Parathyroid adenoma (tissue), 2 donors: ENCODE measurements at regions not wholly inside any gene's neighbourhood (a gene's known extent, or its start where the extent isn't known, plus 50 kb on each side); places are given as distances from the start of the nearest gene placed in this dataset.

Experiments
- H2AFZ ChIP-seq: fragments of 300-600 bp; sonication (generic); one replicate; pipeline ENCODE4 v1.7.0; 2017; ENCODE audit warnings: antibody characterized with exemption, mild to moderate bottlenecking
- H3K27ac ChIP-seq: fragments of 300-600 bp; sonication (generic); one replicate; pipeline ENCODE4 v1.7.0; 2017
- H3K27me3 ChIP-seq: fragments of 300-600 bp; sonication (generic); one replicate; pipeline ENCODE4 v1.7.0; 2017; ENCODE audit warnings: low read length; ENCODE audit not compliant: control insufficient read depth, insufficient read depth
- H3K36me3 ChIP-seq: fragments of 300-600 bp; sonication (generic); one replicate; pipeline ENCODE4 v1.7.0; 2017; ENCODE audit warnings: low read length; ENCODE audit not compliant: control insufficient read depth, insufficient read depth
- H3K4me1 ChIP-seq: fragments of 300-600 bp; sonication (generic); one replicate; pipeline ENCODE4 v1.7.0; 2017; ENCODE audit warnings: control low read depth
- H3K4me2 ChIP-seq: fragments of 300-600 bp; sonication (generic); one replicate; pipeline ENCODE4 v1.7.0; 2017; ENCODE audit warnings: low read length
- H3K4me3 ChIP-seq: fragments of 300-600 bp; sonication (generic); one replicate; pipeline ENCODE4 v1.7.0; 2017; ENCODE audit warnings: low read depth, low read length
- H3K79me2 ChIP-seq: fragments of 300-600 bp; sonication (generic); one replicate; pipeline ENCODE4 v1.7.0; 2017; ENCODE audit warnings: control low read depth
- H3K9ac ChIP-seq: fragments of 300-600 bp; sonication (generic); one replicate; pipeline ENCODE4 v1.7.0; 2017; ENCODE audit warnings: mild to moderate bottlenecking
- H3K9me3 ChIP-seq: fragments of 300-600 bp; sonication (generic); one replicate; pipeline ENCODE4 v1.7.0; 2017; ENCODE audit warnings: low read length; ENCODE audit not compliant: control insufficient read depth
- CTCF ChIP-seq: fragments of 300-600 bp; sonication (generic); IDR thresholded peaks from one replicate; pipeline ENCODE4 v1.7.0; 2017; ENCODE audit warnings: antibody characterized with exemption, mild to moderate bottlenecking
- donor health status: primary hyperparathyroidism.

GRCh38 chr7:138313829-138314178 lies 146.3 kb upstream of the TRIM24 start:
- Histone ChIP-seq H3K27me3 (no peaks in the 10 kb centered on the region), H3K9me3 (no peaks in the 10 kb centered on the region), H3K4me3 (no peak overlapping the region), H3K27ac (no peak overlapping the region), H3K36me3 (no peaks in the 10 kb centered on the region), H3K4me2 (no peak overlapping the region), H3K4me1 (no peaks in the 10 kb centered on the region), H3K9ac (no peak overlapping the region), H2AFZ (no peak overlapping the region), H3K79me2 (no peaks in the 10 kb centered on the region)
- no peak for TF ChIP-seq CTCF

- Histone ChIP-seq H3K4me2 (no peak overlapping the region), H3K4me1 (no peaks in the 10 kb centered on the region), H3K27ac (no peak overlapping the region), H3K4me3 (no peak overlapping the region), H3K27me3 (no peaks in the 10 kb centered on the region), H3K79me2 (no peaks in the 10 kb centered on the region), H3K9me3 (no peaks in the 10 kb centered on the region), H3K36me3 (no peaks in the 10 kb centered on the region), H3K9ac (no peak overlapping the region), H2AFZ (no peak overlapping the region)
- TF ChIP-seq CTCF, result no peak
These were observed 143.5 kb upstream of the TRIM24 start for GRCh38 chr7:138316421-138317043.

DNA sequence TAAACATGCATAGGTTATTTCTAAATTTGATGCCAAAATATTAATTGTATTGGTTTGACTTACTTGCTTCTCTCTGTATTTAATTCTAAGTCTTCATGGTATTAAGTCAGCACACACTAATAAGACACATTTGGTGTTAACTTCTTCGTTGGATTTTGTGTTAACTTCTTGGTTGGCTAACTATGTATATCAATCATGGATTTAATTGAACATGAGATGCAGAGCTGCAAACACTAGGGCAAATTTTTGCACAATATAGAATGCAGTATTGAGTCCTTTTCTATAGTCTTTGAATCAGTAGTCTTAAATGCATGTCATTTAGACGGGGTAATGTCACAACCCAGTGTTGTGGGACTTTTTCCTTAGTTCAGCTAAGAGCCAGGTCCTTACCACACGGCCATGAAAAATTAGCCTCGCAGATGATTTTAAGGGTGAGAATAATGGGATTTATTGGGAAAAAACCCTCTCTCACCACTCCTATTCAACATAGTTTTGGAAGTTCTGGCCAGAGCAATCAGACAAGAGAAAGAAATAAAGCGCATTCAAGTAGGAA lies 142.9 kb upstream of the TRIM24 start:
- H3K4me2 ChIP-seq, result no peak overlapping the region

DNA sequence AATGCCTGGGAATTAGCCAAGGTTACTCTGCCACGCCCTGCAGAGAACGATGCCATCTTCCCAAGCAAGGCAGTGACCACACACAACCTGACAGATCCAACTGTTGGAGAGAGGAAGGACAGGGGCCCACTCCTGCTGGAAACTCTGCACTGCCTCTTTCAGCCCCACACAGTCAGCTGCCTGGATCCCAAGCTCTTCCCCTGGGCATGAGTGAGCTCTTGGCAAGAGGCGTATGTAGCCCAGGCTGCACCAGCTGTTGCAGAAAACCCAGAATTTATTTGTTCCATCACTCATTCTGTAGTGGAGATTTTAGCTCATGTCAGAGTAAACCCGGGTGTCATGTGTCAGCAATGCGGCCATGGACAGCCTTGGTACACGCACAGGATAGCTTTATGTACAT lies 135.1 kb upstream of the TRIM24 start:
- Histone ChIP-seq H2AFZ (no peak overlapping the region), H3K27me3 (no peaks in the 10 kb centered on the region), H3K9ac (no peak overlapping the region), H3K36me3 (no peaks in the 10 kb centered on the region), H3K27ac (no peak overlapping the region), H3K4me2 (no peak overlapping the region), H3K4me3 (no peak overlapping the region), H3K9me3 (no peaks in the 10 kb centered on the region), H3K79me2 (no peaks in the 10 kb centered on the region), H3K4me1 (no peaks in the 10 kb centered on the region)
- no peak for TF ChIP-seq CTCF

More for the DNA sequence above, 142.9 kb upstream of the TRIM24 start:
- no peaks in the 10 kb centered on the region for H3K9me3 ChIP-seq
- no peak overlapping the region for H3K4me3 ChIP-seq
- no peak for TF ChIP-seq CTCF
- no peak overlapping the region for H3K27ac ChIP-seq
- no peaks in the 10 kb centered on the region for H3K36me3 ChIP-seq
- no peak overlapping the region for H2AFZ ChIP-seq
- H3K4me1 ChIP-seq, result no peaks in the 10 kb centered on the region
- no peak overlapping the region for H3K9ac ChIP-seq
- H3K79me2 ChIP-seq, result no peaks in the 10 kb centered on the region
- no peaks in the 10 kb centered on the region for H3K27me3 ChIP-seq

DNA sequence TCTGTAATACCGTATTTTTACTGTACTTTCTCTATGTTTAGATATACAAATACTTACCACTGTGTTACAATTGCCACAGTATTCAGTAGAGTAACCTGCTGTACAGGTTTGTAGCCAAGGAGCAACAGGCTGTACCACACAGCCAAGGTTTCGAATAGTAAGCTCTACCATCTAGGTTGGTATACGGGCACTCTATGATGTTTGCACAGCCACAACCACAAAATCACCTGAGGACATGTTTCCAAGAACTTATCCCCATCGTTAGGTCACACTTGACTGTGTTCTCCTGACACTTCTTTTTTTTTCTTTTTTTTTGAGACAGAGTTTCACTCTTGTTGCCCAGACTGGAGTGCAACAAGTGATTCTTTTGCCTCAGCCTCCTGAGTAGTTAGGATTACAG lies 134.6 kb upstream of the TRIM24 start:
- Histone ChIP-seq H2AFZ (no peak overlapping the region), H3K36me3 (no peaks in the 10 kb centered on the region), H3K27ac (no peak overlapping the region), H3K79me2 (no peaks in the 10 kb centered on the region), H3K4me3 (no peak overlapping the region), H3K27me3 (no peaks in the 10 kb centered on the region), H3K9ac (no peak overlapping the region), H3K4me2 (no peak overlapping the region), H3K4me1 (no peaks in the 10 kb centered on the region), H3K9me3 (no peaks in the 10 kb centered on the region)
- no peak for TF ChIP-seq CTCF
